ENCODE measurements at regions not wholly inside any gene's neighbourhood (a gene's known extent, or its start where the extent isn't known, plus 50 kb on each side); places are given as distances from the start of the nearest gene placed in this dataset.

DNA sequence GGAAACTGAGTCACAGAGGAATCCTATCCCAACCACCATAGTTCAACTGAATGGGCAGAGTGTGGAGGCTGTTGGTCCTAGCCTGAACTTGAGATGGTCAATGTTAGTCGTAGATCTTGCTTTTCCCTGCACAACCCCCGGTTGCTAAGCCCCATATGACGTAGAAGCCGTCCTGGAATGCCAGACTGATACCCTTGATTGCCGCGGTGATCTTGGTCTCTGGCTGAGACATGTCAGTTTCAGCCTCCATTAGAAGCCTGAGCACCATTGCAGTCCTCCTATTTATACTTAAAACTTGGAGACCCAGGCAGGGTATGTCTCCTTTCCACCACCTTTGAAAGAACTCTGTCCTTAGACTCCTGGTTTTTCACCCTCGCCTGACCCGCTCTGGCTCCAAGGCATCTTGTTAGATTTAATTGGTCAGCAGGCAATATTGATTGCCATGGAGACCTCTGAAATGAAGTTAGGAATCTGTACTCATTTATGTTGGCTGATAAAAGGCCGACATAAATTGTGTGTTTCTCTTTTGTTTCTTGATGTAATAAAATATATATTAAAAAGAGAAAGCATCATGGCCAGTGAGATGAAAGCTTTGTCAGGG lies 53.4 kb downstream of the RPLP1 start:
- peaks cover 29% of the 10 kb centered on the region for H3K27me3 ChIP-seq (ENCODE audit: control insufficient read depth, insufficient read depth, low read length)

DNA sequence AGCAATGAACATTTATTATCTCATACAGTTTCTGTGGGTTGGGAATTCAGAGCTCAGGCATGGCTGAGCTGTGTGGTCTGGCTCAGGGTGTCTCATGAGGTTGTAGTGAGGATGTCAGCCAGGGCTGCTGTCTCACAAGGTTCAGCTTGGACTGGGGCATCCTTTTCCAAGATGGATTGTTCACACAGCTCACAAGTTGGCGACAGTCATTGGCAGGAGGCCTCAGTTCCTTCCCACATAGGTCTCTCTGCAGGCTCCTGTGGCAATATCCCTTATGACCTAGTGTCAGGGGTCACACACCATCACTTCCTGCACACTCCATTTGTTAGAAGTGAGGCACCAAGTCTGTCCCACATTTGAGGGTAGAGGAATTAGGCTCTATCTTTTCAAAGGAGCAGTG lies 56.0 kb downstream of the RPLP1 start:
- Histone ChIP-seq H3K4me2 (ENCODE audit: low read length) (no peak overlapping the region), H3K27me3 (ENCODE audit: control insufficient read depth, insufficient read depth, low read length) (peaks cover 32% of the 10 kb centered on the region), H3K4me1 (ENCODE audit: control insufficient read depth, insufficient read depth, low read length) (no peaks in the 10 kb centered on the region), H3K4me3 (ENCODE audit: low read length) (no peak overlapping the region), H3K9ac (ENCODE audit: low read depth, low read length) (no peak overlapping the region), H3K36me3 (ENCODE audit: insufficient read depth, low read length) (no peaks in the 10 kb centered on the region), H3K9me3 (replicated peaks; ENCODE audit: low read length) (no peaks in the 10 kb centered on the region)

More for the DNA sequence above, 53.4 kb downstream of the RPLP1 start:
- Histone ChIP-seq H3K4me2 (ENCODE audit: low read length) (no peak overlapping the region), H3K9ac (ENCODE audit: low read depth, low read length) (no peak overlapping the region), H3K4me3 (ENCODE audit: low read length) (no peak overlapping the region), H3K4me1 (ENCODE audit: control insufficient read depth, insufficient read depth, low read length) (no peaks in the 10 kb centered on the region), H3K9me3 (replicated peaks; ENCODE audit: low read length) (no peaks in the 10 kb centered on the region), H3K36me3 (ENCODE audit: insufficient read depth, low read length) (no peaks in the 10 kb centered on the region)

GRCh38 chr15:69509131-69509530 lies 56.5 kb downstream of the RPLP1 start:
- Histone ChIP-seq H3K27me3 (ENCODE audit: control insufficient read depth, insufficient read depth, low read length) (peaks cover 29% of the 10 kb centered on the region), H3K36me3 (ENCODE audit: insufficient read depth, low read length) (no peaks in the 10 kb centered on the region), H3K9ac (ENCODE audit: low read depth, low read length) (no peak overlapping the region), H3K4me3 (ENCODE audit: low read length) (no peak overlapping the region), H3K4me2 (ENCODE audit: low read length) (no peak overlapping the region), H3K4me1 (ENCODE audit: control insufficient read depth, insufficient read depth, low read length) (no peaks in the 10 kb centered on the region), H3K9me3 (replicated peaks; ENCODE audit: low read length) (no peaks in the 10 kb centered on the region)

DNA sequence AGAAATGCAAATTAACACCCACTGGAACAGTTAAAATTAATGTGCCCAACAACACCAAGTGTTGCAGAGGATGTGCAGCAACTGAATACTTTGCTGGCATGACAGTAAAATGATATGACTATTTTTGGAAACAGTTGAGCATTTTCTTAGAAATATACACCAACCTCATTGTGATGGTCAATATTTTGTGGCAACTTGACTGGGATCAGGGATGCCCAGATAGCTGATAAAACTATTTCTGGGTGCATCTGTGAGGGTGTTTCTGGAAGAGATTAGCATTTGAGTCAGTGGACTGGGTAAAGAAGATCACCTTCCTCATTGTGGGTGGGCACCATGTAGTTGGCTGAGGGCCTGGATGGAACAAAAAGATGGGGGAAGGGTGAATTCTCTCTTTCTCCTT lies 57.9 kb downstream of the RPLP1 start:
- Histone ChIP-seq H3K27me3 (ENCODE audit: control insufficient read depth, insufficient read depth, low read length) (peaks cover 21% of the 10 kb centered on the region), H3K36me3 (ENCODE audit: insufficient read depth, low read length) (no peaks in the 10 kb centered on the region), H3K4me1 (ENCODE audit: control insufficient read depth, insufficient read depth, low read length) (no peaks in the 10 kb centered on the region), H3K9ac (ENCODE audit: low read depth, low read length) (no peak overlapping the region), H3K4me2 (ENCODE audit: low read length) (no peak overlapping the region), H3K9me3 (replicated peaks; ENCODE audit: low read length) (no peaks in the 10 kb centered on the region), H3K4me3 (ENCODE audit: low read length) (no peak overlapping the region)

- H3K9me3 ChIP-seq (replicated peaks; ENCODE audit: low read length) = no peaks in the 10 kb centered on the region
- peaks cover 21% of the 10 kb centered on the region for H3K27me3 ChIP-seq (ENCODE audit: control insufficient read depth, insufficient read depth, low read length)
- H3K36me3 ChIP-seq (ENCODE audit: insufficient read depth, low read length) = no peaks in the 10 kb centered on the region
- no peak overlapping the region for H3K4me2 ChIP-seq (ENCODE audit: low read length)
- H3K4me1 ChIP-seq (ENCODE audit: control insufficient read depth, insufficient read depth, low read length) = no peaks in the 10 kb centered on the region
- H3K4me3 ChIP-seq (ENCODE audit: low read length) = no peak overlapping the region
- H3K9ac ChIP-seq (ENCODE audit: low read depth, low read length) = no peak overlapping the region
Observed at GRCh38 chr15:69511015-69511414, 58.4 kb downstream of the RPLP1 start.

- H3K27me3 ChIP-seq (ENCODE audit: control insufficient read depth, insufficient read depth, low read length) = peaks cover 21% of the 10 kb centered on the region
- no peak overlapping the region for H3K9ac ChIP-seq (ENCODE audit: low read depth, low read length)
- H3K4me3 ChIP-seq (ENCODE audit: low read length) = no peak overlapping the region
- H3K36me3 ChIP-seq (ENCODE audit: insufficient read depth, low read length) = no peaks in the 10 kb centered on the region
- H3K4me2 ChIP-seq (ENCODE audit: low read length) = no peak overlapping the region
- H3K4me1 ChIP-seq (ENCODE audit: control insufficient read depth, insufficient read depth, low read length) = no peaks in the 10 kb centered on the region
- no peaks in the 10 kb centered on the region for H3K9me3 ChIP-seq (replicated peaks; ENCODE audit: low read length)
Observed at GRCh38 chr15:69511716-69512340, 59.2 kb downstream of the RPLP1 start.

GRCh38 chr15:69513450-69513960 lies 60.9 kb downstream of the RPLP1 start:
- Histone ChIP-seq H3K4me2 (ENCODE audit: low read length) (no peak overlapping the region), H3K4me1 (ENCODE audit: control insufficient read depth, insufficient read depth, low read length) (no peaks in the 10 kb centered on the region), H3K36me3 (ENCODE audit: insufficient read depth, low read length) (no peaks in the 10 kb centered on the region), H3K9me3 (replicated peaks; ENCODE audit: low read length) (no peaks in the 10 kb centered on the region), H3K4me3 (ENCODE audit: low read length) (no peak overlapping the region), H3K27me3 (ENCODE audit: control insufficient read depth, insufficient read depth, low read length) (peaks cover 14% of the 10 kb centered on the region), H3K9ac (ENCODE audit: low read depth, low read length) (no peak overlapping the region)

- no peaks in the 10 kb centered on the region for H3K36me3 ChIP-seq (ENCODE audit: insufficient read depth, low read length)
- no peak overlapping the region for H3K4me3 ChIP-seq (ENCODE audit: low read length)
- no peak overlapping the region for H3K9ac ChIP-seq (ENCODE audit: low read depth, low read length)
- no peaks in the 10 kb centered on the region for H3K9me3 ChIP-seq (replicated peaks; ENCODE audit: low read length)
- H3K27me3 ChIP-seq (ENCODE audit: control insufficient read depth, insufficient read depth, low read length) = peaks cover 18% of the 10 kb centered on the region
- H3K4me1 ChIP-seq (ENCODE audit: control insufficient read depth, insufficient read depth, low read length) = no peaks in the 10 kb centered on the region
- H3K4me2 ChIP-seq (ENCODE audit: low read length) = no peak overlapping the region
Observed at GRCh38 chr15:69513986-69514385, 61.4 kb downstream of the RPLP1 start.

- Histone ChIP-seq H3K36me3 (ENCODE audit: insufficient read depth, low read length) (no peaks in the 10 kb centered on the region), H3K4me2 (ENCODE audit: low read length) (no peak overlapping the region), H3K27me3 (ENCODE audit: control insufficient read depth, insufficient read depth, low read length) (peaks cover 19% of the 10 kb centered on the region), H3K9me3 (replicated peaks; ENCODE audit: low read length) (no peaks in the 10 kb centered on the region), H3K4me3 (ENCODE audit: low read length) (no peak overlapping the region), H3K4me1 (ENCODE audit: control insufficient read depth, insufficient read depth, low read length) (no peaks in the 10 kb centered on the region), H3K9ac (ENCODE audit: low read depth, low read length) (no peak overlapping the region)
Observed at GRCh38 chr15:69515508-69515907, 62.9 kb downstream of the RPLP1 start.

DNA sequence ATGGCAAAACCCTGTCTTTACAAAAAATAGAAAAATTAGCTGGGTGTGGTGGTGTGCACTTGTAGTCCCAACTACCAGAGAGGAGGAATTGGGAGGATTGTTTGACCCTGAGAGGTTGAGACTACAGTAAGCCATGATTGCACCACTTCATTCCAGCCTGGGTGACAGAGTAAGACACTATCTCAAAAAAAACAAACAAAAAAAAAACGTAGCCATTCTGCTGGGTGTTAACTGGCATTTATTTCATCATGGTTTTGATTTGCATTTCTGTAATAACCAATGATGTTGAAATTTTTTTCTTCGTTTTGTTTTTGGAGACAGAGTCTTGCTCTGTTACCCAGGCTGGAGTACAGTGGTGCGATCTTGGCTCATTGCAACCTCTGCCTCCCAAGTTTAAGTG lies 63.3 kb downstream of the RPLP1 start:
- Histone ChIP-seq H3K4me2 (ENCODE audit: low read length) (no peak overlapping the region), H3K4me3 (ENCODE audit: low read length) (no peak overlapping the region), H3K9ac (ENCODE audit: low read depth, low read length) (no peak overlapping the region), H3K36me3 (ENCODE audit: insufficient read depth, low read length) (no peaks in the 10 kb centered on the region), H3K4me1 (ENCODE audit: control insufficient read depth, insufficient read depth, low read length) (no peaks in the 10 kb centered on the region), H3K9me3 (replicated peaks; ENCODE audit: low read length) (no peaks in the 10 kb centered on the region), H3K27me3 (ENCODE audit: control insufficient read depth, insufficient read depth, low read length) (peaks cover 24% of the 10 kb centered on the region)

DNA sequence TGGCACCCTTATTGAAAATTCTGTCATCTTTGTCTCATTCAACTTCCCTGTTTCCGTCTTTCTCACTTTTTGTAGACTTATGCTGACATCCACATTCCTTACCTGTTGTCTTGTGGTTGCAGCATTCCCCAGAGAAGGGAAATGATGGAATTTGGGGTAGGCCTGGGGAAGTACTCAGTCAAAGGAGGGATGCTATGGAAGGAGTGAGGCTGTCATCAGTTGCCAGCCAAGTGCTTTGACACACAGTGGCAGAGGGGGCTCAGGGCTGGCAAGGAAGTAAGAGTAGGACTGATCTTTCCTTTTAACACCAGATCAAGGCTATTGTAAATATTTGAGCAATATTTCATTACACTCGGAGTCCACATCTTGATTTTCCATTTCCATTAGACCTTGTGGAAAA lies 64.4 kb downstream of the RPLP1 start:
- Histone ChIP-seq H3K4me2 (ENCODE audit: low read length) (no peak overlapping the region), H3K4me3 (ENCODE audit: low read length) (no peak overlapping the region), H3K9ac (ENCODE audit: low read depth, low read length) (no peak overlapping the region), H3K4me1 (ENCODE audit: control insufficient read depth, insufficient read depth, low read length) (no peaks in the 10 kb centered on the region), H3K27me3 (ENCODE audit: control insufficient read depth, insufficient read depth, low read length) (peaks cover 33% of the 10 kb centered on the region), H3K36me3 (ENCODE audit: insufficient read depth, low read length) (no peaks in the 10 kb centered on the region), H3K9me3 (replicated peaks; ENCODE audit: low read length) (no peaks in the 10 kb centered on the region)

GRCh38 chr15:69518806-69519205 lies 66.2 kb downstream of the RPLP1 start:
- Histone ChIP-seq H3K27me3 (ENCODE audit: control insufficient read depth, insufficient read depth, low read length) (peaks cover 32% of the 10 kb centered on the region), H3K4me2 (ENCODE audit: low read length) (no peak overlapping the region), H3K4me3 (ENCODE audit: low read length) (no peak overlapping the region), H3K4me1 (ENCODE audit: control insufficient read depth, insufficient read depth, low read length) (no peaks in the 10 kb centered on the region), H3K9ac (ENCODE audit: low read depth, low read length) (no peak overlapping the region), H3K9me3 (replicated peaks; ENCODE audit: low read length) (no peaks in the 10 kb centered on the region), H3K36me3 (ENCODE audit: insufficient read depth, low read length) (no peaks in the 10 kb centered on the region)
